HEK293 (cell line): ENCODE measurements at regions not wholly inside any gene's neighbourhood (a gene's known extent, or its start where the extent isn't known, plus 50 kb on each side); places are given as distances from the start of the nearest gene placed in this dataset.

Experiments
- CTCF ChIP-seq: fragments of 450-650 bp; formaldehyde crosslinking; IDR thresholded peaks from 2 replicates; pipeline ENCODE4 v1.5.1; 2016; ENCODE audit warnings: missing biosample characterization, missing genetic modification characterization
- HIC1 ChIP-seq: fragments of 450-650 bp; formaldehyde crosslinking; IDR thresholded peaks from 2 replicates; pipeline ENCODE4 v1.5.1; 2016; ENCODE audit warnings: missing biosample characterization, missing genetic modification characterization
- YY1 ChIP-seq: fragments of 450-650 bp; formaldehyde crosslinking; IDR thresholded peaks from 2 replicates; pipeline ENCODE4 v1.5.1; 2018; ENCODE audit warnings: missing biosample characterization, missing genetic modification characterization
- ZBTB20 ChIP-seq: fragments of 450-650 bp; formaldehyde crosslinking; IDR thresholded peaks from 2 replicates; pipeline ENCODE4 v1.5.1; 2016; ENCODE audit warnings: missing biosample characterization, missing genetic modification characterization
- ZNF138 ChIP-seq: fragments of 450-650 bp; formaldehyde crosslinking; IDR thresholded peaks from 2 replicates; pipeline ENCODE4 v1.5.1; 2016; ENCODE audit warnings: missing biosample characterization, missing genetic modification characterization, borderline replicate concordance
- ZNF544 ChIP-seq: fragments of 450-650 bp; formaldehyde crosslinking; IDR thresholded peaks from 2 replicates; pipeline ENCODE4 v1.5.0; 2017; ENCODE audit warnings: missing biosample characterization, missing genetic modification characterization
- ZNF585B ChIP-seq: fragments of 450-650 bp; formaldehyde crosslinking; IDR thresholded peaks from 2 replicates; pipeline ENCODE4 v1.5.1; 2016; ENCODE audit warnings: missing biosample characterization, missing genetic modification characterization
- ZNF76 ChIP-seq: fragments of 450-650 bp; formaldehyde crosslinking; IDR thresholded peaks from 2 replicates; pipeline ENCODE4; 2016; ENCODE audit warnings: low read depth, missing biosample characterization, missing genetic modification characterization, borderline replicate concordance
- ZNF830 ChIP-seq: fragments of 450-650 bp; IDR thresholded peaks from 2 replicates; pipeline ENCODE4 v1.5.0; 2018; ENCODE audit warnings: missing biosample characterization, missing genetic modification characterization, low read depth, mild to moderate bottlenecking, moderate library complexity

- TF ChIP-seq ZNF76 (tag by site-specific recombination) (no peak), ZNF830 (tag by site-specific recombination) (no peak), ZNF544 (tag by site-specific recombination) (no peak), CTCF (no peak), ZNF138 (tag by site-specific recombination) (no peak), YY1 (tag by site-specific recombination) (no peak), ZNF585B (no peak), HIC1 (no peak), ZBTB20 (tag by site-specific recombination) (no peak)
Measured at GRCh38 chr3:144380849-144381248, 409.2 kb downstream of the DIPK2A start.
